HG02943 (cell line): ENCODE measurements at regions not wholly inside any gene's neighbourhood (a gene's known extent, or its start where the extent isn't known, plus 50 kb on each side); places are given as distances from the start of the nearest gene placed in this dataset.

Experiments used
- ATAC-seq: cut with Tn5 transposase; IDR thresholded peaks from one replicate; pipeline ENCODE4 v1.9.1; 2021; ENCODE audit warnings: mild to moderate bottlenecking, low read depth, moderate library complexity; ENCODE audit not compliant: unreplicated experiment

GRCh38 chr13:83232626-83233025, 649.6 kb downstream of the SLITRK1 start:
- ATAC-seq, result no peak

GRCh38 chr13:83229574-83230305, 652.5 kb downstream of the SLITRK1 start:
- no peak for ATAC-seq

- ATAC-seq, result no peak
Measured at GRCh38 chr13:83223546-83223945, 658.7 kb downstream of the SLITRK1 start.

- no peak for ATAC-seq
Measured at GRCh38 chr13:83221813-83222241, 660.4 kb downstream of the SLITRK1 start.

GRCh38 chr13:83221256-83221655, 661.0 kb downstream of the SLITRK1 start:
- no peak for ATAC-seq

- ATAC-seq, result no peak
Measured at GRCh38 chr13:83220241-83220640, 662.0 kb downstream of the SLITRK1 start.

- ATAC-seq, result no peak
Measured at GRCh38 chr13:83219832-83220231, 662.4 kb downstream of the SLITRK1 start.

GRCh38 chr13:83216479-83217245, 665.6 kb downstream of the SLITRK1 start:
- ATAC-seq, result no peak

GRCh38 chr13:83215627-83216026, 666.6 kb downstream of the SLITRK1 start:
- ATAC-seq, result no peak

- ATAC-seq, result no peak
Measured at GRCh38 chr13:83214452-83214851, 667.8 kb downstream of the SLITRK1 start.

- no peak for ATAC-seq
Measured at GRCh38 chr13:83211301-83211700, 671.0 kb downstream of the SLITRK1 start.

GRCh38 chr13:83204886-83205285, 677.4 kb downstream of the SLITRK1 start:
- no peak for ATAC-seq

GRCh38 chr13:83201506-83201905, 680.8 kb downstream of the SLITRK1 start:
- ATAC-seq, result no peak

GRCh38 chr13:83197316-83197715, 685.0 kb downstream of the SLITRK1 start:
- ATAC-seq, result no peak

GRCh38 chr13:83190020-83190419, 692.3 kb downstream of the SLITRK1 start:
- ATAC-seq, result no peak

- ATAC-seq, result no peak
Measured at GRCh38 chr13:83184819-83185218, 697.5 kb downstream of the SLITRK1 start.

GRCh38 chr13:83184150-83184475, 698.2 kb downstream of the SLITRK1 start:
- no peak for ATAC-seq

GRCh38 chr13:83183439-83184149, 698.7 kb downstream of the SLITRK1 start:
- ATAC-seq, result no peak

- no peak for ATAC-seq
Measured at GRCh38 chr13:83182845-83183244, 699.4 kb downstream of the SLITRK1 start.

GRCh38 chr13:83178008-83178407, 704.3 kb downstream of the SLITRK1 start:
- no peak for ATAC-seq

GRCh38 chr13:83168590-83168989, 713.7 kb downstream of the SLITRK1 start:
- no peak for ATAC-seq
